ENCODE measurements at regions not wholly inside any gene's neighbourhood (a gene's known extent, or its start where the extent isn't known, plus 50 kb on each side); places are given as distances from the start of the nearest gene placed in this dataset.

GRCh38 chr14:82546401-82546800 is 1012.7 kb upstream of the SEL1L start:
- DNase-seq (ENCODE audit: low read depth) = no peak
- no peak overlapping the region for H3K4me3 ChIP-seq (ENCODE audit: control insufficient read depth, low read depth, low read length)
- no peak for TF ChIP-seq CTCF (IDR thresholded peaks at IDR 0.05; ENCODE audit: control insufficient read depth, insufficient read depth, low read depth, low read length, missing control alignments)

DNA sequence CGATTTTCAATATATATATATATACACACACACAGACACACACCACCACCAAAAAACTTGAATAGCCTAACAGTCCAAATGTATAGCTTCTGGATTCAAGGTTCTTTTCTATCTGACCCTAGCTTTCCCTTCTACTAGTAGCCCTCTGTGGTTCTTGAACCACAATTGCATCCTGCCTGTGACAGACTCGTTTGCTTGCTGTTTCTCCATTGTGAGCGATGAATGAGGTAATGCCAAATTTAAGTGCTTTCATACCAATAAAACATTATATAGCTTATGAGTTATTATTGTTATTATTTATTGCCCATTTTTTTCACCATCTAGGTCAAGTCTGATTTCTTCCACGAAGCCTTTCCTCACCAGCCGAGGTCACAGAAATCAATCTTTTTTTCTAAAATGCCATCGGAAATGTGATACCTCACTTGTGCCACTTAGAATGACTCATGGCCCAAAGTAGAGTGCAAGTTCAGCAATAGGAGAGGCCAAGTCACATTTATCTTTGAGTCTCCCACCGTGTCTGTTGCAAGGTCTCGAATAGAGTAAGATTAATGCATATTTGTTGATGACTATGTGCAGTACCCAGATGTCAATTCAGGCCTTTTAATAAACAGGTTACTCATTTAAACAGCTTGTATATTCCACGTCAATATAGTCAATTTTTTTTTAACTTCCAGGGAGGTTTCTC is 1015.8 kb upstream of the SEL1L start:
- no peak for DNase-seq (ENCODE audit: low read depth)
- H3K4me3 ChIP-seq (ENCODE audit: control insufficient read depth, low read depth, low read length) = no peak overlapping the region
- TF ChIP-seq CTCF (IDR thresholded peaks at IDR 0.05; ENCODE audit: control insufficient read depth, insufficient read depth, low read depth, low read length, missing control alignments) = no peak

DNA sequence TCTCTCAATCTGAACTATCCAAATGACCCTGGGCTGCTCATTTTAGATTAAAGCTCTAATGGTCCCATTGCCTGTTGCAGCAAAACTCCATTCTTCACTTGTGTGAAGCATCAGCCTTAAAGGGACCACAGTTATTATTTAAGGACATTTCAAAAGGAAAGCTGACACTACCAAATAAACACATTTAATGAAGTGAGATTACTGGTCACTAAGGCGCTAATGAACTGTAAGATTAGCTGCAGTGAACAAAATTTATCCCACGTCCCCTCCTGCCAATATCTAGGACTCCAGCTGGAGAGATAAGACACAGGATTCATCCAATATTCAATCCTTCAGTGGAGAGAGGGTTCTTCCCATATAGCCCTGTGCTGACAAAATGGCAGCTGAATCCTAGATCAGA is 1029.2 kb upstream of the SEL1L start:
- TF ChIP-seq CTCF (IDR thresholded peaks at IDR 0.05; ENCODE audit: control insufficient read depth, insufficient read depth, low read depth, low read length, missing control alignments) = no peak
- no peak for DNase-seq (ENCODE audit: low read depth)
- no peak overlapping the region for H3K4me3 ChIP-seq (ENCODE audit: control insufficient read depth, low read depth, low read length)

DNA sequence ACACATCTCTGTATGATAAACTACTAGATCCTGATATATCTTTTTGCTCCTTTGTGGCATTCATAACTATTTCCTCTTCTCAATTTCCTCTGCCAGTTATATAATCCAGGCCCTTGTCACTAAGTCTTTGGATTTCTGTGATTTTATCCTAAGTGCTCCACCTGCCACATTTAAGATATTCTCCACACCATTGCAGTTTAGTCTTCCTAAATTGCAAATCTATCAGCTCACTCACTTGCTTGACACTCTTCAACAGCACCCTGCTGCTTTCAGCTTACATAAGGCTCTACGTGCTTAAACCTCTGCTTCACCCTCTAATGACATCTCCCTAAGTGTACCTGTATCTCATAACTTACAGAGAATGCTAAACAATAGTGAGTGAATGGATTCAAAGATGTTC is 1032.2 kb upstream of the SEL1L start:
- no peak overlapping the region for H3K4me3 ChIP-seq (ENCODE audit: control insufficient read depth, low read depth, low read length)
- TF ChIP-seq CTCF (IDR thresholded peaks at IDR 0.05; ENCODE audit: control insufficient read depth, insufficient read depth, low read depth, low read length, missing control alignments) = no peak
- no peak for DNase-seq (ENCODE audit: low read depth)

DNA sequence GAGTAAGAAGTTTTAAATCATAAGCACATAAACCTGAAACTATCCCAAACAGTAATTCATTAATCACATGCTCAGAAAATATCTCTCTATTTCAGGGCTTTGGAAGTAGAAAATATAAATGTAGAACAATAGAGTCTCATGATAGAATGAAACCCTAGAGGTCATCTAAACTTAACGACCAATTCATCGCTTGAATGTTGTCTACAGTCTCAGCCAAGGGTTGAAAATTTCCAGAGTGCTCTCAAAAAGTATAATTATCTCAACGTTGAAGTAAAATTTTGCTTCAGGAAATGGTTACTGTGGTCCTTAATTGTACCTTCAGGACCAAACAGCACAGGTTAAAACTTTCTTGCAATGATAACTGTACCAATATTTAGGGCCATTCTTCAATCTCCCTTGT is 1053.6 kb upstream of the SEL1L start:
- no peak for DNase-seq (ENCODE audit: low read depth)
- no peak overlapping the region for H3K4me3 ChIP-seq (ENCODE audit: control insufficient read depth, low read depth, low read length)
- no peak for TF ChIP-seq CTCF (IDR thresholded peaks at IDR 0.05; ENCODE audit: control insufficient read depth, insufficient read depth, low read depth, low read length, missing control alignments)

GRCh38 chr14:82595466-82595865 is 1061.8 kb upstream of the SEL1L start:
- no peak for TF ChIP-seq CTCF (IDR thresholded peaks at IDR 0.05; ENCODE audit: control insufficient read depth, insufficient read depth, low read depth, low read length, missing control alignments)
- no peak overlapping the region for H3K4me3 ChIP-seq (ENCODE audit: control insufficient read depth, low read depth, low read length)
- no peak for DNase-seq (ENCODE audit: low read depth)

DNA sequence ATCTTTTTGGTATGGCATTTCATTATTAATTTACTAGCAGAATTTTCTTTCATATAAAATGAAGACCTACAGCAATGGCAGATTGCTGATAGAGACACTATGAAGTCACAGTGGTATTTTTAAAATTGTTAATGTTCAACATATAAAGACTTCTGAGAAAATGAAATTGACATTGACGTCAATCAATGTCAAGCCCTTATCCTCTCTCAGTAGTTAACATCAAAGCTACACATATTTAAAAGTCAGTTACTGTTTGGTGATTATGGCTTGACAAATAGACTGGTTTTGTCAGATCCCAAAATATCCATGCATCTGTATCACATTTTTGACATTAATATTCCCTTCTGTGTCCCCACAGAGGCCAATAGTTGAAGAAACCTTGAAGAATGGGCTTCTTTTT is 1069.1 kb upstream of the SEL1L start:
- H3K4me3 ChIP-seq (ENCODE audit: control insufficient read depth, low read depth, low read length) = no peak overlapping the region
- no peak for DNase-seq (ENCODE audit: low read depth)
- no peak for TF ChIP-seq CTCF (IDR thresholded peaks at IDR 0.05; ENCODE audit: control insufficient read depth, insufficient read depth, low read depth, low read length, missing control alignments)
